GM19395 (cell line): ENCODE measurements at regions not wholly inside any gene's neighbourhood (a gene's known extent, or its start where the extent isn't known, plus 50 kb on each side); places are given as distances from the start of the nearest gene placed in this dataset.
"Not testable (repeated sequence)": the region's sequence is repeated elsewhere in the genome, so short reads cannot be mapped to it uniquely, and the experiment has no call there.

Experiments
- ATAC-seq: cut with Tn5 transposase; IDR thresholded peaks from one replicate; pipeline ENCODE4 v1.9.1; 2021; ENCODE audit warnings: mild to moderate bottlenecking, moderate library complexity; ENCODE audit not compliant: unreplicated experiment

- not testable (repeated sequence) for ATAC-seq
Observed at GRCh38 chr7:143704813-143705212, 52.7 kb downstream of the CTAGE6 start.

GRCh38 chr7:143700759-143701699 lies 56.5 kb downstream of the CTAGE6 start:
- ATAC-seq = peak; percentile 99
